ENCODE measurements at regions not wholly inside any gene's neighbourhood (a gene's known extent, or its start where the extent isn't known, plus 50 kb on each side); places are given as distances from the start of the nearest gene placed in this dataset.

DNA sequence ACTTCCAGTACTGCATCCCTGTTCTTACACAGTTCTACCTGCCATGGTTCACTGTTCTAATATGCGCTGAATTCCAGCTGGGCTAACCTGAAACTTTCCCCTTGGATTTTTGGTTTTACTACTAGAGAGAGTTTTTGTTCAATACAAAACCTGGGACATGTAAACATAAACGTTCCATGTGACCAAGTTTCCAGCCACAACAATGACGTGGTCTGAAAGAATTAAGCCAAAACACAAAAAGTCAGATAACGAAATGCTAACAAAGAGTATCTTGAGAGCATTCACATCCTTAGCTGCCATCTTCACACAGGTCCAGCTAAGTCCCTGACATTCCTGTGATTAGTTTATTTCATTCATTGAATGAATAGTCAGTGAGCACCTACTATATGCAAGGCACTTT lies 467.0 kb upstream of the PKDCC start:
- no peaks in the 10 kb centered on the region for H3K4me1 Mint-ChIP-seq
- no peak overlapping the region for H3K27ac Mint-ChIP-seq
- intact Hi-C loops (cut with micrococcal nuclease), result no loop called here
- no peak overlapping the region for H3K4me3 Mint-ChIP-seq
- DNase-seq, result no peak
- H3K9me3 Mint-ChIP-seq, result peaks cover 5% of the 10 kb centered on the region
- H3K36me3 Mint-ChIP-seq (ENCODE audit: low read depth), result no peaks in the 10 kb centered on the region
- H3K27me3 Mint-ChIP-seq, result no peaks in the 10 kb centered on the region

DNA sequence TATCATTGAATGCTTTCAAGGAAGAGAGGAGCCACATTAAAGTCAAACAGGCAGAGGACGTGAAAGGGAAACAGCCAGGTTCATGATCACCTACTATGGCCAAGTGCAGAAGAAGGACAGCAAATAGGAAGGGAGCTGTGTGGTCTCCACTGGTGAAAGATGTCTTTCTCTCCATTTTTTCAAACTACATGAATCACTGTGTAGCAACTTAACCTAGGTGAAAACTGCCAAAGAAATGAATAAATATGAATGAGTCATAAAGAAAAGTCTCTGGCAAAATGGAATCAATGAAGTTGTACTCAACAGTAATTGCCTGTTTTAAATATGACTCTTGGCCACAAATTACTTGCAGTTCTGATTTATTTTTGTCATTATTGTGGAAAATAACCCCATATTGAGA lies 452.6 kb upstream of the PKDCC start:
- Mint-ChIP-seq H3K27ac (no peak overlapping the region), H3K4me1 (no peaks in the 10 kb centered on the region), H3K9me3 (no peaks in the 10 kb centered on the region), H3K36me3 (ENCODE audit: low read depth) (no peaks in the 10 kb centered on the region), H3K4me3 (no peak overlapping the region), H3K27me3 (no peaks in the 10 kb centered on the region)
- DNase-seq, result no peak
- intact Hi-C loops (cut with micrococcal nuclease), result no loop called here

DNA sequence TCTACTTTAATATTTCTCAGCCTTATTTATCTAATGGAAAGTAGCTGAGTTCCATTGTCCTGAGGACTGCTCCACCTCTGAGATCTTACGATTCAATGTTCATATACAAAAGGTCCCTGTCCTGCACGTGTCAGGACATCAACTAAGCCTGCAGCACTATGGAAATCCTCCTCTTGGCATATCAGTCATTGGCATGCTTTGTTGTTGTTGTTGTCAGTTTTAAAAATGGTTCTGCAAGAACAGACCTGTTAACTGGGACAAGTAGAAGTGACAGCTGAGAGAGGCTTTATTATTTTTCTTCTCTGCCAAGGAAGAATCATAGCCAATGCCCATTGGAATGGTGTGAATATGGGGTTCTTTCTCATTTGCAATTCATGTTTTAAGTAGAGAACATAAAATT lies 450.1 kb upstream of the PKDCC start:
- Mint-ChIP-seq H3K4me1 (no peaks in the 10 kb centered on the region), H3K27me3 (no peaks in the 10 kb centered on the region), H3K4me3 (no peak overlapping the region), H3K9me3 (no peaks in the 10 kb centered on the region), H3K27ac (no peak overlapping the region), H3K36me3 (ENCODE audit: low read depth) (no peaks in the 10 kb centered on the region)
- intact Hi-C loops (cut with micrococcal nuclease), result no loop called here
- no peak for DNase-seq

DNA sequence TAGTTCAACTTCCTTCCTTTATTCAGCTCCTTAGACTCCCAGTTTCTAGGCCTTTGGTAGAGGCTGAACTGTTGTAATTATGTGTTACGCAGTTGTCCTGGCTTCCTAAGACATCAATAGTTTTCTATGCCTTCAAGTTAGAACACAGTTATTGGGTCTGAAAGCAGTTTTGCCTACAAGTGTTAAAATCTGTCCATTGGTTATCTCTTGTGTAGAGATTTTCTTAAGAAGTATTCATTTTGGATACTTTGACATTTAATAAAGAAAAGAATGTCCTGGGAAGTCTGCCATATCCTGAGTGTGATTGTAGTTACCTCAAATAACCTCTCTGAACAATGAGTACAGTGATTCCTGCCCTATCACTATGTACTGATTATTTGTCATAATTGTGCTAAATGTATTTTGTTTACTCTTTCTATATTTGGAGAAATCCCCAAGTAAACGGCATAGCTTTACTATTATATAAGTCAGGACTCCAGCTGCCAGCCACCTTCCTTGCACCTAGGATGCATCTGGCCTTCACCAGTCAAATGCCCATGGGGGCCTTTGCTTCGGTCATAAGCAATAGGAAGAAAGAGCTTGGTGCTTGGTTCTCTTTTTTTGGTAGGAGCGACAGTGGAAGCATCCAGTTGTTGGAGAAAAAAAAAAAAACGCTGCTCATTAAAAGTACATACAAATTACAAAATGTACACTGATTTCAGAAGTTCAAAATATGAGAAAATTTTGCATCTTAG lies 449.5 kb upstream of the PKDCC start:
- Mint-ChIP-seq H3K4me3 (no peak overlapping the region), H3K36me3 (ENCODE audit: low read depth) (no peaks in the 10 kb centered on the region), H3K4me1 (no peaks in the 10 kb centered on the region), H3K27me3 (no peaks in the 10 kb centered on the region), H3K9me3 (no peaks in the 10 kb centered on the region), H3K27ac (no peak overlapping the region)
- intact Hi-C loops (cut with micrococcal nuclease), result no loop called here
- no peak for DNase-seq

DNA sequence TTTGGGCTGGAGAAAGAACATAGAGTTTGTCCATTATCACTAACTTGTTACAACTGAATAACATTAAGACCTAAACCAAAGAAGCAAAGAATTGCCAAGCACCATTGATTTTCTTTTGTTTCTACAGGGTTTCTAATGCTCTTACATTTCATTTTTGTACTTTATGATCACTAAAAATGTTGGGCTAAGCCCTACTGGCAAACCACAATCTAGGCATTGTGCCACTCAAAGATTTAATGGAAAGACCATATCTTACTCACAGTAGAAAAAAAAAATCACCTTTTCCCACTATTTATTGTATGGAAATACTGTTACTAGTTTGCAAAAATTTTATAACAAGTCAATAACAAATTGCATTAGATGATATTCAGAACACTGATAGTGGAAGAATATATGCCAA lies 447.4 kb upstream of the PKDCC start:
- H3K4me1 Mint-ChIP-seq, result no peaks in the 10 kb centered on the region
- H3K36me3 Mint-ChIP-seq (ENCODE audit: low read depth), result no peaks in the 10 kb centered on the region
- H3K27me3 Mint-ChIP-seq, result no peaks in the 10 kb centered on the region
- H3K4me3 Mint-ChIP-seq, result no peak overlapping the region
- no peak for DNase-seq
- intact Hi-C loops (cut with micrococcal nuclease), result no loop called here
- H3K9me3 Mint-ChIP-seq, result no peaks in the 10 kb centered on the region
- no peak overlapping the region for H3K27ac Mint-ChIP-seq

DNA sequence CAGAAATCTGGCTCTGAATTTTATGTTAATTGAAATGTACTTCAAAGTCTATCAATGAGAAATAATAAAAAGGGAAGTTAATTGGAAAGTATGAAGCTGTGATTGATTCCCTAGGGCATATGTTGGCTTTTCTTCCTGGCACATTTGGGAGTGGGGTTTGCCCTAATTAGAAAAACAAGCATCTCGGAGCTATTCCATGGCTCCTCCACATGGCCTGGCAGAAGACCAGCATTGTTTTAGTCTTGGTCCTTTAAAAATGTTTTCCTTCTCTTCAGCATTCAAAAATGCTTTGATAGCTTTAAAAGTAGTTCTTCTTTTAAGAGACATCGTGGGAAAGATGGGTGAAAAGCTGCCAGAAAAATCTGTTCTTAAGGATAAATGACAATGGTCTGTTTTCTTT lies 445.5 kb upstream of the PKDCC start:
- H3K27me3 Mint-ChIP-seq, result no peaks in the 10 kb centered on the region
- no peak overlapping the region for H3K4me3 Mint-ChIP-seq
- no peak overlapping the region for H3K27ac Mint-ChIP-seq

DNA sequence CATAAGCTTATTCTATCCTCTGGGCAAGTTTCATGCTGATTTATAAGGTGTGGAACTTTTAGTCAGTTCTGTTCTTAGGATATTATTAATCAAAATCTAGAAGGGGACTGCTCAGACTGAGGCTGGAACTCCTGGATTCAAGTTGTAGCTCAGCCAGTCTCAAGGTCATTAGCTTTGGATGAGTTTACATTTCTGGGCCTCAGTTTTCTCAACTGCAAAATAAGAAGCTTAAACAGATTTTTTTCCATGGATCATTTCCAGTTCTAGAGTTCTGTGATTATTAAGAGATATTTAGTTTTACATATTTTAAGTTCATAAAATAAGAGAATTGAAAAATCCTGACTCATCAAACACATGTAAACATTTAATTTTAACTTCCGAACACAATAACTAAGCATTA lies 442.5 kb upstream of the PKDCC start:
- no peak for DNase-seq
- Mint-ChIP-seq H3K4me1 (no peaks in the 10 kb centered on the region), H3K36me3 (ENCODE audit: low read depth) (no peaks in the 10 kb centered on the region), H3K27ac (no peak overlapping the region), H3K27me3 (no peaks in the 10 kb centered on the region), H3K4me3 (no peak overlapping the region), H3K9me3 (no peaks in the 10 kb centered on the region)
- intact Hi-C loops (cut with micrococcal nuclease), result no loop called here

More for the DNA sequence above, 445.5 kb upstream of the PKDCC start:
- no peaks in the 10 kb centered on the region for H3K36me3 Mint-ChIP-seq (ENCODE audit: low read depth)
- H3K9me3 Mint-ChIP-seq, result no peaks in the 10 kb centered on the region
- no peaks in the 10 kb centered on the region for H3K4me1 Mint-ChIP-seq
- no peak for DNase-seq
- intact Hi-C loops (cut with micrococcal nuclease), result no loop called here

DNA sequence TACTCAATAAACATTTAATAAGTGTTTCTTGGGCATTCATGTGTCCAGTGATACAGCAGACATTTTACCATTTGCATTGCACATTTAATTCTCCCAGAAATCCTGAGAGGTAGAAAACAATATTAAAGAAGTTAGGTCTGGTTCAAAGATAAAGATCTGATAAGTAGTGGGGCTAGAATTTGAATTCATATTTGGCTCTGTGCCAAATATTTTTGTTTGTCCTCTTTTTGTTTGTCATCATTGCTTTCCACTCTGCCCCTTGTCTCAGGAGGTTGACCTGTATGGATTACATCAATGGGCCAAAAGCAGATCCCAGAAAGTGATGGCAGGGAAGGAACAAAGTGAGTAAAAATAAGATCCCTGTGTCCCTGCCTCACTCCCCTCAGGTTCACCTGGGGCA lies 441.9 kb upstream of the PKDCC start:
- Mint-ChIP-seq H3K9me3 (no peaks in the 10 kb centered on the region), H3K4me3 (no peak overlapping the region), H3K4me1 (no peaks in the 10 kb centered on the region), H3K27me3 (no peaks in the 10 kb centered on the region), H3K36me3 (ENCODE audit: low read depth) (no peaks in the 10 kb centered on the region), H3K27ac (no peak overlapping the region)
- DNase-seq, result no peak
- intact Hi-C loops (cut with micrococcal nuclease), result no loop called here

DNA sequence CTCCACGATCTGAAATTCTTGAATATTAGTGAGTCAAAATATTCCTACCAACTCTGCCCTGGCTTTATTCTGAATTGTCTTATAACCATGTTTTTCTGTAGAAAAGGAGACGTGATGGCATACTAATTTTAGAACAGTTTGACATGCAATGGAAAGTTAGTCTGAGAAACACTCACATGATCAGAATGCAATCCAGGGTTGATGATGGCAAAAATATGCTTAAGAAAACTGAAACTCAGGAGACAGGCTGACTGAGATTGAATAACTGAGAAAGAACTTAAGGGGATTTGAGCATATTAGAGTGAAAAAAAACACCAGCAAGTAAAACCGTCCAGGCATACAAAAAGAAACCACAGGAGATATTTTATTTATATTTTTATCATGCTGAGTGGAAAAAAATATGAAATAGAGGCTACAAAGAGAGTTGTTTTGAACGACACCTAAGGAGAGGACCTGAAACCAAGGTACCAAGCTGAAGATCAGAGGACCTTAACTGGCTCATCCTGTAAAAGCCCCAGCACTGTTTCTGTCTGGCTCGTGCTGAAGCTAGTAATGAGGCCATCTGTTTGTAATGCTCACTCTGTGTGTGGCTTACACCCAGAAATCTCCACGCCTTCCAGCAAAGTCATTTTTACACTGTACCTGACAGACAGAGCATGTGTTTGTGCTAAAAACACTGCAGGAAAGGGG lies 437.2 kb upstream of the PKDCC start:
- no peaks in the 10 kb centered on the region for H3K4me1 Mint-ChIP-seq
- DNase-seq, result no peak
- H3K27me3 Mint-ChIP-seq, result no peaks in the 10 kb centered on the region
- H3K27ac Mint-ChIP-seq, result no peak overlapping the region
- H3K4me3 Mint-ChIP-seq, result no peak overlapping the region
- no peaks in the 10 kb centered on the region for H3K9me3 Mint-ChIP-seq
- intact Hi-C loops (cut with micrococcal nuclease), result no loop called here
- no peaks in the 10 kb centered on the region for H3K36me3 Mint-ChIP-seq (ENCODE audit: low read depth)

DNA sequence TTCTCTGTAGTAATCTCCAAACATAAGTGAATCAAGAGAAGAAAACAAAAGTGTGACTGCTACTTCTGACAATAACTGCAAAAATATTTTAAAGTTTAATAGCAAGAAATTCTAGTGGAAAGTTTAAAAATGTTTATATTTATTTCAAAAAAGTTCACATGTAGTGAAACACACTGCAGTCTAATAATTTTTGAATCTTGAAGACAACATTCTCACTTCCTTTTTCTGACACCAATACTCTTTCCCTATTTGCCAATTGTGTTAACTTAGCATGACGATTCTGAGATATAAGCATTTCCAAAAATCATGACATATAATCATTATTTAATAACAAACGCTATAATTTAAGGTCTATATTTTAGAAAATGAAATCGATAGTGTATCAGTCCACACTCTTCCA lies 429.1 kb upstream of the PKDCC start:
- no peaks in the 10 kb centered on the region for H3K36me3 Mint-ChIP-seq (ENCODE audit: low read depth)
- no peak for DNase-seq
- H3K9me3 Mint-ChIP-seq, result no peaks in the 10 kb centered on the region
- H3K4me1 Mint-ChIP-seq, result no peaks in the 10 kb centered on the region
- no peak overlapping the region for H3K27ac Mint-ChIP-seq
- no peaks in the 10 kb centered on the region for H3K27me3 Mint-ChIP-seq
- no peak overlapping the region for H3K4me3 Mint-ChIP-seq
- intact Hi-C loops (cut with micrococcal nuclease), result no loop called here

DNA sequence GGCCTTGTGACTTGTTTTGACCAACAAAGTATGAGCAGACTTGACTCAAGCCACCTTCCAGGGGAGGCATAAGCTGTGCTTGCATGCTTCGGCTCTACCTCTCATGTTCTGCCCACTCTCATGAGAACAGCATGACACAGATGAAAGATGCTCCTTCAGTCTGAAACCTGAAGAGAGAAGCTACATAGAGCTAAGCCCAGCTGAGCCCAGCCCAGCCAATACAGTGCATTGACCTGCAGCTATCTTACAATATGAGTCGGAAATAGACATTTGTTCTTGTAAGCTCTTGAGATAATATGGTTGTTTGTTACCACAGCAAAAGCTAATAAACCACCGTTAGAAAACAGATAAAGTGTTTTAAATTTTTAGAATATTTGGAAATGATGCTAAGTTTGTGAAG lies 426.7 kb upstream of the PKDCC start:
- Mint-ChIP-seq H3K27ac (no peak overlapping the region), H3K36me3 (ENCODE audit: low read depth) (no peaks in the 10 kb centered on the region), H3K27me3 (no peaks in the 10 kb centered on the region), H3K4me1 (no peaks in the 10 kb centered on the region), H3K9me3 (no peaks in the 10 kb centered on the region), H3K4me3 (no peak overlapping the region)
- intact Hi-C loops (cut with micrococcal nuclease), result no loop called here
- DNase-seq, result no peak

DNA sequence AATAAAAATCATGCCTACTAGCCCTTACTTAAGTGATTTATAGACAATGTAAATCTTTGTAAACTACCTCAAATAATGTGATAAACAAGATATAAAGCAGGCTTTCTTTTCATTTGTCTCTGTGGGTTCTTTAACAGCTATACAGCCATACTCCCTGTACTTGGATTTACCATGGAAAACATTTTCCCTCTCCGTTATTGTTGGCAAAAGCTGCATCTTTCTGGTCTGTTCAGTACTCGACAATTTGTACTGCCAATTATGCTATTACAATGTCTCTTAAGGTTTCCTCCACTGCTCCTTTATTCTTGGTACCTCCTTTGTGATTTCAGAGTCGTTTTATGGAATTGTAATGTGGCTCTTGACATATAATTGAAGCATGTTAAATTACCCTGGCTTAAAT lies 426.3 kb upstream of the PKDCC start:
- intact Hi-C loops (cut with micrococcal nuclease), result no loop called here
- no peak overlapping the region for H3K4me3 Mint-ChIP-seq

DNA sequence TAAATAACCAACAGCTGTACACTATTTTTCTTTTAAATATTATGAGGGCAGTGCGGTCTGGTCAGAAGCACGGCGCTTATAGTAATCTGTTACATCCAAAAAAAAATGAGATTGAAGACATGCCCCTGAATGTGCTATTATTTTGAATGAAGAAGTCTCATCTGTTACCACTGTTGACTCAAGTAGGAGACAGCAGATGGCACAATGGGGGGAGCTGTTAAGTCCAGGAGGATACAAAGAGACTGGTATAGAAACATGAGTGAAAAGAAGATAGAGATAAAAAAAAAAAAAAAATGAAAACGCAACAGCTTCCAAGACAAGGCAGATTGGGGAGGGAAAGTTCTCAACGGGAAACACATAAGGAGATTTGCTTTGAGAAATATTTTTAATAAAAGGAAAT lies 425.5 kb upstream of the PKDCC start:
- Mint-ChIP-seq H3K4me1 (no peaks in the 10 kb centered on the region), H3K36me3 (ENCODE audit: low read depth) (no peaks in the 10 kb centered on the region), H3K27me3 (no peaks in the 10 kb centered on the region), H3K9me3 (no peaks in the 10 kb centered on the region), H3K27ac (no peak overlapping the region), H3K4me3 (no peak overlapping the region)
- intact Hi-C loops (cut with micrococcal nuclease), result no loop called here
- DNase-seq, result no peak

More for the DNA sequence above, 426.3 kb upstream of the PKDCC start:
- Mint-ChIP-seq H3K27me3 (no peaks in the 10 kb centered on the region), H3K27ac (no peak overlapping the region), H3K4me1 (no peaks in the 10 kb centered on the region), H3K9me3 (no peaks in the 10 kb centered on the region), H3K36me3 (ENCODE audit: low read depth) (no peaks in the 10 kb centered on the region)
- DNase-seq, result no peak

DNA sequence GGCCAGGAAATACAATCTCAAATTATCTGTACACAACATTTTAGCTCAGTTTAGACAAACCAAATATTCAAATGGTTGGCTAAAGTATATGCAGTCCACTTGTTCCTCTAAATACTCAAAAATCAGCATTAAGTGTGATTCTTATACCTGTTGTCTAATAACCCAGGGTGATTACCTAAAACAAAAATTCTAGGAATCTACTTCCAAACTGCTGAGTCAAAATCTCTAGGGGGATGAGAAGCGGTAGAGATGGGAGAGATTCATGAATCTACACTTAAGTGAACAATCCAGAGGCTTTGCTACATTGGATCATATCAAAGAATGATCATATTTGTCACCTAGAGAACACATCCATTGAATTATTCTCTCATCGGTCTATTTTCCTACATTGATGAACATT lies 420.9 kb upstream of the PKDCC start:
- no peaks in the 10 kb centered on the region for H3K36me3 Mint-ChIP-seq (ENCODE audit: low read depth)
- intact Hi-C loops (cut with micrococcal nuclease), result no loop called here
- H3K9me3 Mint-ChIP-seq, result no peaks in the 10 kb centered on the region
- no peaks in the 10 kb centered on the region for H3K27me3 Mint-ChIP-seq
- no peaks in the 10 kb centered on the region for H3K4me1 Mint-ChIP-seq
- H3K27ac Mint-ChIP-seq, result no peak overlapping the region
- no peak overlapping the region for H3K4me3 Mint-ChIP-seq
- no peak for DNase-seq

DNA sequence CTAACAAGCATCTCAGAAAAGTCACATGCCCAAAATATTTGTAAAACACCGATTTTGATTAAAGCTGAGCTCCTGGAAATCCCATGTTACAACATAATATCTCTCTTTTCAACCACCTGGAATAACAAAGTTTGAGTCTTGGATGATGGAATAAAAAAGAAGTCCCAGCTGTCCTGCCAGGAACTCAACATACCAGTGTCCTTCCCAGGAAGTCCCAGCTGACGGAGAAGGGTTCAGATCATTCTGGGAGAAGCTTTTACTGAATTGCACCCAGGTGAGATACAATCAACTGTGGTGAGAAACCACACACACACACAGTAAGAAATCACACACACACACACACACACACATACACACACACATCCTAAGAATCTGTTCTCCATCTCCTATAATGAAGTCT lies 413.1 kb upstream of the PKDCC start:
- Mint-ChIP-seq H3K4me3 (no peak overlapping the region), H3K9me3 (no peaks in the 10 kb centered on the region), H3K36me3 (ENCODE audit: low read depth) (no peaks in the 10 kb centered on the region), H3K4me1 (no peaks in the 10 kb centered on the region), H3K27me3 (no peaks in the 10 kb centered on the region), H3K27ac (no peak overlapping the region)
- DNase-seq, result no peak
- intact Hi-C loops (cut with micrococcal nuclease), result no loop called here

All from activated CD4-positive, alpha-beta T cell treated with anti-CD3 and anti-CD28 coated beads, Interleukin-2, amount 10 ng/mL, durations not matched to agents 24 days and 14 days (primary cell).